Panc1 (cell line): ENCODE measurements at regions not wholly inside any gene's neighbourhood (a gene's known extent, or its start where the extent isn't known, plus 50 kb on each side); places are given as distances from the start of the nearest gene placed in this dataset.

ENCODE experiments used
- ATAC-seq: fragments of 200-7000 bp; cut with Tn5 transposase; 2 replicates; pipeline ENCODE4 v1.9.1; 2020; ENCODE audit warnings: mild to moderate bottlenecking, moderate library complexity
- BruUV-seq: library from RNA; stranded (reverse); fragments of 400-500 nt; replicated peaks from 2 replicates; lab custom pipeline; 2021; lab: Mats Ljungman, UMichigan
- CTCF ChIA-PET: fragments of 300-600 bp; sonication (Branson Sonifier 250); formaldehyde crosslinking; loops from one replicate; lab custom pipeline; 2022; ENCODE audit warnings: antibody characterized with exemption; lab: Charles Lee
- POLR2A ChIA-PET: fragments of 300-600 bp; sonication (Branson Sonifier 250); formaldehyde crosslinking; loops from one replicate; lab custom pipeline; 2022; ENCODE audit warnings: antibody characterized with exemption; lab: Charles Lee
- DNase-seq: peaks from one replicate; pipeline ENCODE4 v3.0.0-alpha.2; 2010; ENCODE audit warnings: low read depth, low spot score
- H3K27ac ChIP-seq: 2 replicates; pipeline ENCODE4 v1.5.1; 2011; ENCODE audit warnings: mild to moderate bottlenecking, low read length, inconsistent platforms
- H3K27me3 ChIP-seq: fragments of 200-500 bp; sonication (Bioruptor generic); 2 replicates; pipeline ENCODE4 v1.6.0; 2014; ENCODE audit warnings: low read length, inconsistent platforms; ENCODE audit not compliant: control insufficient read depth, insufficient read depth
- H3K36me3 ChIP-seq: fragments of 200-500 bp; sonication (Bioruptor generic); 2 replicates; pipeline ENCODE4 v1.5.1; 2014; ENCODE audit warnings: inconsistent platforms, mild to moderate bottlenecking, low read length, moderate library complexity; ENCODE audit not compliant: control insufficient read depth, insufficient read depth
- H3K4me1 ChIP-seq: 2 replicates; pipeline ENCODE4 v1.5.1; 2011; ENCODE audit warnings: inconsistent platforms, mild to moderate bottlenecking, low read length, moderate library complexity; ENCODE audit not compliant: control insufficient read depth, insufficient read depth
- H3K4me3 ChIP-seq, 2 experiments: 2 replicates each; pipeline ENCODE4 v1.5.1; 2011 to 2012; ENCODE audit warnings: low read depth in 2 of 2, low read length in 2 of 2, mild to moderate bottlenecking in 2 of 2, inconsistent platforms in 1 of 2, moderate library complexity in 1 of 2
- H3K9me3 ChIP-seq: fragments of 200-500 bp; sonication (Bioruptor generic); 2 replicates; pipeline ENCODE4 v1.5.1; 2014; ENCODE audit warnings: low read depth, mild to moderate bottlenecking, inconsistent platforms, low read length, moderate library complexity; ENCODE audit not compliant: control insufficient read depth, insufficient read depth
- POLR2AphosphoS5 ChIP-seq: IDR thresholded peaks from 2 replicates; pipeline ENCODE4 v1.6.1; 2012; ENCODE audit warnings: mild to moderate bottlenecking, low read depth, low read length, moderate library complexity
- SIN3A ChIP-seq: IDR thresholded peaks from 2 replicates; pipeline ENCODE4 v1.6.1; 2012; ENCODE audit warnings: low read depth, mild to moderate bottlenecking, low read length, moderate library complexity, borderline replicate concordance; ENCODE audit not compliant: insufficient read depth
- TCF7L2 ChIP-seq: IDR thresholded peaks from 2 replicates; pipeline ENCODE4 v1.6.1; 2011; ENCODE audit warnings: mild to moderate bottlenecking, low read depth, low read length, inconsistent platforms
- in situ Hi-C: cut with HindIII; loops from 2 replicates; pipeline ENCODE4 v1.10.0; 2016; ENCODE audit warnings: low sequenced_read_pairs, low pct_unique_long_range_greater_than_20kb
- intact Hi-C: fragments of 100-400 bp; cut with micrococcal nuclease; formaldehyde crosslinking; loops from one replicate; pipeline ENCODE4 v1.10.0; 2022; ENCODE audit not compliant: unreplicated experiment
- TF ChIP-seq, protein P1 (sequence below), 2 experiments: IDR thresholded peaks; 2 replicates each; pipeline ENCODE4 v1.6.1; 2011 to 2012; ENCODE audit warnings: low read depth in 2 of 2, control low read depth in 1 of 2, low read length in 1 of 2, mild to moderate bottlenecking in 1 of 2, moderate library complexity in 1 of 2; ENCODE audit not compliant: insufficient read depth in 1 of 2
- TF ChIP-seq, protein P2 (sequence below): fragments of 450-650 bp; IDR thresholded peaks from 2 replicates; pipeline ENCODE4 v1.5.1; 2017; ENCODE audit warnings: mild to moderate bottlenecking

- in situ Hi-C loops = no loop called here
- Histone ChIP-seq H3K27me3 (no peaks in the 10 kb centered on the region), H3K4me1 (no peaks in the 10 kb centered on the region), H3K27ac (no peak overlapping the region), H3K36me3 (no peaks in the 10 kb centered on the region), H3K9me3 (no peaks in the 10 kb centered on the region), H3K4me3 (no peak overlapping the region)
- no peak for DNase-seq
- ChIA-PET CTCF (no interaction called here), POLR2A (no interaction called here)
- TF ChIP-seq TCF7L2 = no peak
- no peak for TF ChIP-seq POLR2AphosphoS5
- TF ChIP-seq SIN3A = no peak
- TF ChIP-seq, protein P1, sequence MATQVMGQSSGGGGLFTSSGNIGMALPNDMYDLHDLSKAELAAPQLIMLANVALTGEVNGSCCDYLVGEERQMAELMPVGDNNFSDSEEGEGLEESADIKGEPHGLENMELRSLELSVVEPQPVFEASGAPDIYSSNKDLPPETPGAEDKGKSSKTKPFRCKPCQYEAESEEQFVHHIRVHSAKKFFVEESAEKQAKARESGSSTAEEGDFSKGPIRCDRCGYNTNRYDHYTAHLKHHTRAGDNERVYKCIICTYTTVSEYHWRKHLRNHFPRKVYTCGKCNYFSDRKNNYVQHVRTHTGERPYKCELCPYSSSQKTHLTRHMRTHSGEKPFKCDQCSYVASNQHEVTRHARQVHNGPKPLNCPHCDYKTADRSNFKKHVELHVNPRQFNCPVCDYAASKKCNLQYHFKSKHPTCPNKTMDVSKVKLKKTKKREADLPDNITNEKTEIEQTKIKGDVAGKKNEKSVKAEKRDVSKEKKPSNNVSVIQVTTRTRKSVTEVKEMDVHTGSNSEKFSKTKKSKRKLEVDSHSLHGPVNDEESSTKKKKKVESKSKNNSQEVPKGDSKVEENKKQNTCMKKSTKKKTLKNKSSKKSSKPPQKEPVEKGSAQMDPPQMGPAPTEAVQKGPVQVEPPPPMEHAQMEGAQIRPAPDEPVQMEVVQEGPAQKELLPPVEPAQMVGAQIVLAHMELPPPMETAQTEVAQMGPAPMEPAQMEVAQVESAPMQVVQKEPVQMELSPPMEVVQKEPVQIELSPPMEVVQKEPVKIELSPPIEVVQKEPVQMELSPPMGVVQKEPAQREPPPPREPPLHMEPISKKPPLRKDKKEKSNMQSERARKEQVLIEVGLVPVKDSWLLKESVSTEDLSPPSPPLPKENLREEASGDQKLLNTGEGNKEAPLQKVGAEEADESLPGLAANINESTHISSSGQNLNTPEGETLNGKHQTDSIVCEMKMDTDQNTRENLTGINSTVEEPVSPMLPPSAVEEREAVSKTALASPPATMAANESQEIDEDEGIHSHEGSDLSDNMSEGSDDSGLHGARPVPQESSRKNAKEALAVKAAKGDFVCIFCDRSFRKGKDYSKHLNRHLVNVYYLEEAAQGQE (IDR thresholded peaks at IDR 0.05; ENCODE audit: insufficient read depth in 1 of 2, low read depth in 2 of 2, low read length in 1 of 2) = no peak
- TF ChIP-seq, protein P2, sequence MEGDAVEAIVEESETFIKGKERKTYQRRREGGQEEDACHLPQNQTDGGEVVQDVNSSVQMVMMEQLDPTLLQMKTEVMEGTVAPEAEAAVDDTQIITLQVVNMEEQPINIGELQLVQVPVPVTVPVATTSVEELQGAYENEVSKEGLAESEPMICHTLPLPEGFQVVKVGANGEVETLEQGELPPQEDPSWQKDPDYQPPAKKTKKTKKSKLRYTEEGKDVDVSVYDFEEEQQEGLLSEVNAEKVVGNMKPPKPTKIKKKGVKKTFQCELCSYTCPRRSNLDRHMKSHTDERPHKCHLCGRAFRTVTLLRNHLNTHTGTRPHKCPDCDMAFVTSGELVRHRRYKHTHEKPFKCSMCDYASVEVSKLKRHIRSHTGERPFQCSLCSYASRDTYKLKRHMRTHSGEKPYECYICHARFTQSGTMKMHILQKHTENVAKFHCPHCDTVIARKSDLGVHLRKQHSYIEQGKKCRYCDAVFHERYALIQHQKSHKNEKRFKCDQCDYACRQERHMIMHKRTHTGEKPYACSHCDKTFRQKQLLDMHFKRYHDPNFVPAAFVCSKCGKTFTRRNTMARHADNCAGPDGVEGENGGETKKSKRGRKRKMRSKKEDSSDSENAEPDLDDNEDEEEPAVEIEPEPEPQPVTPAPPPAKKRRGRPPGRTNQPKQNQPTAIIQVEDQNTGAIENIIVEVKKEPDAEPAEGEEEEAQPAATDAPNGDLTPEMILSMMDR = no peak
- ATAC-seq = no peak
- intact Hi-C loops = no loop called here
- BruUV-seq = no TSS peak
Measured at GRCh38 chr16:50946098-50946497, 204.2 kb downstream of the CYLD start.

GRCh38 chr16:50945171-50945570 lies 203.3 kb downstream of the CYLD start:
- intact Hi-C loops (no loop called here), in situ Hi-C loops (no loop called here)
- no TSS peak for BruUV-seq
- ChIA-PET POLR2A (no interaction called here), CTCF (no interaction called here)
- H3K9me3 ChIP-seq = no peaks in the 10 kb centered on the region
- H3K4me3 ChIP-seq = no peak overlapping the region
- no peak overlapping the region for H3K27ac ChIP-seq
- DNase-seq (no peak), ATAC-seq (no peak)
- no peaks in the 10 kb centered on the region for H3K36me3 ChIP-seq
- H3K27me3 ChIP-seq = no peaks in the 10 kb centered on the region
- TF ChIP-seq POLR2AphosphoS5 (no peak), SIN3A (no peak), TCF7L2 (no peak)
- TF ChIP-seq, protein P1 (IDR thresholded peaks at IDR 0.05; ENCODE audit: insufficient read depth in 1 of 2, low read depth in 2 of 2, low read length in 1 of 2) = no peak
- TF ChIP-seq, protein P2 = no peak
- no peaks in the 10 kb centered on the region for H3K4me1 ChIP-seq
